ENCODE measurements at regions not wholly inside any gene's neighbourhood (a gene's known extent, or its start where the extent isn't known, plus 50 kb on each side); places are given as distances from the start of the nearest gene placed in this dataset.

DNA sequence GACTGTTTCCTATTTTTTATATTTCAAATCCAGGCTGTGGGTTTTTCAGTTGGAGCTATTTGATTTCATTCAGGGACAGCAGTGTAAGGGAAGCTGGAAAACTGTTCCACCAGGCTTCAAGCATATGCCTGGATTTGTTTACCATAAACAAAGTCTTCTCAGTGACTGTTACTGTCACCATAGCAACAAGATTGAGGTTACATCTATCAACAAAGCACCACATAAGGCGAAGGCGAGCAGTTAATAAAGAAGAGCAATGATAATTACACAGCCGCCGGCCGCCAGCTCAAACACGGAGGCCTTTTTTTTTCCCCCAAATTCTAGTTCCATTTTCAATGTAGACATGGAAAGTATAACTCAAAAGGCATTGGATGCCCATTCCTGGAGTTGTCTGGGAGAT, 553.7 kb upstream of the SYT4 start:
- no peaks in the 10 kb centered on the region for H3K27me3 ChIP-seq (ENCODE audit: insufficient read depth, low read length)
- intact Hi-C loops (cut with micrococcal nuclease) = no loop called here
- ATAC-seq = no peak
- ChIA-PET POLR2A (no interaction called here), RAD21 (ENCODE audit: low non-redundant PET in 1 of 2, low total read pairs in 2 of 2, uncharacterized antibody in 2 of 2, unreplicated experiment in 2 of 2) (no interaction called here), CTCF (no interaction called here)
- TF ChIP-seq CEBPB (IDR thresholded peaks at IDR 0.05; ENCODE audit: low read depth) (no peak), POLR2AphosphoS5 (IDR thresholded peaks at IDR 0.05; ENCODE audit: low read depth, low read length) (no peak), TCF7L2 (IDR thresholded peaks at IDR 0.05; ENCODE audit: borderline replicate concordance, extremely low read depth, insufficient read depth, insufficient read length) (no peak), ZFX (IDR thresholded peaks at IDR 0.05) (no peak), POLR2A (IDR thresholded peaks at IDR 0.05; ENCODE audit: borderline replicate concordance, extremely low read depth, insufficient read depth, insufficient read length) (no peak), SRF (IDR thresholded peaks at IDR 0.05; ENCODE audit: low read depth) (no peak), FOSL1 (IDR thresholded peaks at IDR 0.05; ENCODE audit: low read depth) (no peak), ZNF274 (IDR thresholded peaks at IDR 0.05; ENCODE audit: low read depth, low read length) (no peak), JUND (IDR thresholded peaks at IDR 0.05) (no peak)
- TF ChIP-seq, protein P1, sequence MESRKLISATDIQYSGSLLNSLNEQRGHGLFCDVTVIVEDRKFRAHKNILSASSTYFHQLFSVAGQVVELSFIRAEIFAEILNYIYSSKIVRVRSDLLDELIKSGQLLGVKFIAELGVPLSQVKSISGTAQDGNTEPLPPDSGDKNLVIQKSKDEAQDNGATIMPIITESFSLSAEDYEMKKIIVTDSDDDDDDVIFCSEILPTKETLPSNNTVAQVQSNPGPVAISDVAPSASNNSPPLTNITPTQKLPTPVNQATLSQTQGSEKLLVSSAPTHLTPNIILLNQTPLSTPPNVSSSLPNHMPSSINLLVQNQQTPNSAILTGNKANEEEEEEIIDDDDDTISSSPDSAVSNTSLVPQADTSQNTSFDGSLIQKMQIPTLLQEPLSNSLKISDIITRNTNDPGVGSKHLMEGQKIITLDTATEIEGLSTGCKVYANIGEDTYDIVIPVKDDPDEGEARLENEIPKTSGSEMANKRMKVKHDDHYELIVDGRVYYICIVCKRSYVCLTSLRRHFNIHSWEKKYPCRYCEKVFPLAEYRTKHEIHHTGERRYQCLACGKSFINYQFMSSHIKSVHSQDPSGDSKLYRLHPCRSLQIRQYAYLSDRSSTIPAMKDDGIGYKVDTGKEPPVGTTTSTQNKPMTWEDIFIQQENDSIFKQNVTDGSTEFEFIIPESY (IDR thresholded peaks at IDR 0.05; ENCODE audit: extremely low read depth, insufficient replicate concordance, low read length) = no peak
- H3K27ac ChIP-seq (ENCODE audit: low read depth, low read length) = no peak overlapping the region
- peaks cover 0 to 18% of the 10 kb centered on the region in 2 experiments; a peak in 2 of 4 replicates for H3K9me3 ChIP-seq (ENCODE audit: control insufficient read depth in 1 of 2, insufficient read depth in 1 of 2, low read depth in 1 of 2, low read length in 2 of 2)
- no peaks in the 10 kb centered on the region for H4K20me1 ChIP-seq (ENCODE audit: insufficient read depth)
- H3K4me2 ChIP-seq (ENCODE audit: low read length) = no peak overlapping the region
- H2AFZ ChIP-seq (ENCODE audit: low read depth, low read length, poor library complexity, severe bottlenecking) = no peak overlapping the region
- H3K9me2 ChIP-seq (ENCODE audit: insufficient read depth) = no peaks in the 10 kb centered on the region
- no peak overlapping the region for H3K4me3 ChIP-seq (replicated peaks in 1 of 2; ENCODE audit: low read depth in 1 of 2, low read length in 2 of 2)
- no peaks in the 10 kb centered on the region for H3K79me2 ChIP-seq (ENCODE audit: insufficient read depth, low read length)
- H3K9ac ChIP-seq (ENCODE audit: low read length) = no peak overlapping the region
- DNase-seq (ENCODE audit: low read depth, low spot score) = no peak
- H3K4me1 ChIP-seq (ENCODE audit: control insufficient read depth in 1 of 2, insufficient read depth in 2 of 2, low read length in 2 of 2) = no peaks in the 10 kb centered on the region
- no TSS peak for BruUV-seq (replicated peaks)
- H3K36me3 ChIP-seq (ENCODE audit: control insufficient read depth in 1 of 2, insufficient read depth in 2 of 2, low read length in 2 of 2) = no peaks in the 10 kb centered on the region

DNA sequence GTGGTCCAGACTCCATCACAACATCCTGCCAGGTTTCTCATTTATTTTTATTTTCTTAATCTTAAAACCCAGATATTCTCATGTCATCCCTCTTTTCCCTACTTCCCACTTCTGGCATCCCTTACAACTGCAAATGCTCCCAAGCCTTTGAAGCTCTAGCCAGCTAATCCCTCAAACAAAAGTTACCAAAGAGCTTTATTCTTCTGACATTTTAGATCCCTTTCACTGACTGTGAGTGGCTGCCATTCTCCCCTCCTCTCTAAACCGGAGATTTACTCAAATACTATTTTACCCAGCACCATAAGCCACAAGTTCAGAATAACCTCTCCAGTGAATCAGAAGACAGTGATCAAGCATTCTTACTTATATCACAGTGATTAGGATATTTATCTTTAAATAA, 569.0 kb upstream of the SYT4 start:
- no peak for ATAC-seq
- ChIA-PET CTCF (no interaction called here), POLR2A (no interaction called here), RAD21 (ENCODE audit: low non-redundant PET in 1 of 2, low total read pairs in 2 of 2, uncharacterized antibody in 2 of 2, unreplicated experiment in 2 of 2) (no interaction called here)
- Histone ChIP-seq H3K9me3 (ENCODE audit: control insufficient read depth in 1 of 2, insufficient read depth in 1 of 2, low read depth in 1 of 2, low read length in 2 of 2) (peaks cover 8 to 11% of the 10 kb centered on the region in 2 experiments; a peak in 2 of 4 replicates), H3K79me2 (ENCODE audit: insufficient read depth, low read length) (no peaks in the 10 kb centered on the region), H4K20me1 (ENCODE audit: insufficient read depth) (no peaks in the 10 kb centered on the region), H3K4me1 (ENCODE audit: control insufficient read depth in 1 of 2, insufficient read depth in 2 of 2, low read length in 2 of 2) (no peaks in the 10 kb centered on the region), H2AFZ (ENCODE audit: low read depth, low read length, poor library complexity, severe bottlenecking) (no peak overlapping the region), H3K27ac (ENCODE audit: low read depth, low read length) (no peak overlapping the region), H3K27me3 (ENCODE audit: insufficient read depth, low read length) (no peaks in the 10 kb centered on the region), H3K4me3 (replicated peaks in 1 of 2; ENCODE audit: low read depth in 1 of 2, low read length in 2 of 2) (no peak overlapping the region), H3K9ac (ENCODE audit: low read length) (no peak overlapping the region), H3K36me3 (ENCODE audit: control insufficient read depth in 1 of 2, insufficient read depth in 2 of 2, low read length in 2 of 2) (no peaks in the 10 kb centered on the region), H3K4me2 (ENCODE audit: low read length) (no peak overlapping the region), H3K9me2 (ENCODE audit: insufficient read depth) (no peaks in the 10 kb centered on the region)
- TF ChIP-seq EGR1 (IDR thresholded peaks at IDR 0.05; ENCODE audit: low read depth) = no peak
- intact Hi-C loops (cut with micrococcal nuclease) = no loop called here
- no peak for DNase-seq (ENCODE audit: low read depth, low spot score)
- BruUV-seq (replicated peaks) = no TSS peak

All from HCT116 (cell line).